HepG2 (cell line): ENCODE measurements at regions not wholly inside any gene's neighbourhood (a gene's known extent, or its start where the extent isn't known, plus 50 kb on each side); places are given as distances from the start of the nearest gene placed in this dataset.

Experiments used
- ATAC-seq: fragments of 200-7000 bp; cut with Tn5 transposase; 3 replicates; pipeline ENCODE4 v1.9.1; 2020; ENCODE audit warnings: mild to moderate bottlenecking, moderate library complexity
- BruUV-seq: library from RNA; stranded (reverse); fragments of 400-500 nt; replicated peaks from 2 replicates; lab custom pipeline; 2021; lab: Mats Ljungman, UMichigan
- CTCF ChIA-PET: fragments of 300-600 bp; formaldehyde crosslinking; extraction: SDS; loops from one replicate; lab custom pipeline; 2021; ENCODE audit warnings: low total read pairs, inconsistent platforms, low intra/inter-chr PET ratio; lab: Yijun Ruan, JAX
- POLR2A ChIA-PET: fragments of 350-600 bp; sonication (Branson Sonifier 250); formaldehyde crosslinking; loops from one replicate; lab custom pipeline; 2020; ENCODE audit warnings: antibody characterized with exemption, inconsistent platforms; lab: Yijun Ruan, JAX
- DNase-seq: peaks from one replicate; pipeline ENCODE4 v3.0.0-alpha.2; 2015; ENCODE audit warnings: low spot score
- FAIRE-seq: peaks from 3 replicates; lab custom pipeline; 2011; peaks lifted over from hg19 to GRCh38; lab: Jason Lieb, UNC
- H2AFZ ChIP-seq: one replicate; pipeline ENCODE4 v1.6.1; 2011; ENCODE audit warnings: low read length, inconsistent platforms
- H3K27ac ChIP-seq: fragments of 300-600 bp; 3 replicates; pipeline ENCODE4 v1.8.0; 2011; ENCODE audit warnings: mixed run types, mild to moderate bottlenecking, mixed read lengths, low read length, inconsistent platforms; ENCODE audit not compliant: insufficient read depth; ENCODE audit errors: extremely low read length
- H3K27me3 ChIP-seq, 2 experiments: fragments of 200-600 bp in 1 of 2; 2 replicates in 1 of 2; 3 replicates in 1 of 2; pipeline versions ENCODE4 v1.6.0 to v1.8.0; 2011; ENCODE audit warnings: low read length in 2 of 2, mild to moderate bottlenecking in 2 of 2, moderate library complexity in 2 of 2, inconsistent platforms in 1 of 2; ENCODE audit not compliant: insufficient read depth in 2 of 2, control insufficient read depth in 1 of 2
- H3K36me3 ChIP-seq, 2 experiments: fragments of 200-600 bp in 1 of 2; replicated peaks in 1 of 2; 2 replicates in 1 of 2; 3 replicates in 1 of 2; pipeline versions ENCODE4 v1.5.1 to v1.8.0; 2011; ENCODE audit warnings: low read length in 2 of 2, inconsistent platforms in 1 of 2; ENCODE audit not compliant: insufficient read depth in 2 of 2, control insufficient read depth in 1 of 2
- H3K4me1 ChIP-seq: 2 replicates; pipeline ENCODE4 v1.5.1; 2012; ENCODE audit warnings: low read length, inconsistent platforms; ENCODE audit not compliant: insufficient read depth
- H3K4me2 ChIP-seq: 2 replicates; pipeline ENCODE4 v1.6.0; 2011; ENCODE audit warnings: low read depth, low read length, inconsistent platforms
- H3K4me3 ChIP-seq, 3 experiments: fragments of 200-600 bp in 1 of 3; sonication (generic), shearing (Covaris generic) in 1 of 3; replicated peaks in 1 of 3; 2 replicates each; pipeline ENCODE4 v1.5.1; 2011 to 2016; ENCODE audit warnings: low read length in 3 of 3, inconsistent platforms in 2 of 3, low read depth in 2 of 3, mild to moderate bottlenecking in 2 of 3, control low read depth in 1 of 3, mixed read lengths in 1 of 3; ENCODE audit not compliant: insufficient read depth in 1 of 3
- H3K79me2 ChIP-seq: one replicate; pipeline ENCODE4 v1.6.1; 2011; ENCODE audit warnings: low read length, inconsistent platforms; ENCODE audit not compliant: insufficient read depth
- H3K9ac ChIP-seq: 2 replicates; pipeline ENCODE4 v1.6.0; 2011; ENCODE audit warnings: mild to moderate bottlenecking, low read depth, low read length, inconsistent platforms; ENCODE audit not compliant: insufficient read depth
- H3K9me3 ChIP-seq: 2 replicates; pipeline ENCODE4 v1.5.1; 2012; ENCODE audit warnings: mild to moderate bottlenecking, low read length
- H4K20me1 ChIP-seq: 2 replicates; pipeline ENCODE4 v1.6.0; 2011; ENCODE audit warnings: inconsistent platforms, mild to moderate bottlenecking, low read length, moderate library complexity; ENCODE audit not compliant: insufficient read depth
- GMEB1 ChIP-seq: sonication (generic); formaldehyde crosslinking; IDR thresholded peaks from 2 replicates; pipeline ENCODE4 v1.5.1; 2020; ENCODE audit warnings: missing genetic modification reagents, mild to moderate bottlenecking, borderline replicate concordance
- MEIS2 ChIP-seq: sonication (generic); formaldehyde crosslinking; IDR thresholded peaks from 2 replicates; pipeline ENCODE4 v1.9.0; 2021; ENCODE audit warnings: mild to moderate bottlenecking, missing genetic modification reagents
- NFKB2 ChIP-seq: sonication (generic); formaldehyde crosslinking; IDR thresholded peaks from 2 replicates; pipeline ENCODE4 v1.4.0; 2020; ENCODE audit warnings: missing genetic modification reagents, borderline replicate concordance
- SIN3B ChIP-seq: fragments of 150-350 bp; IDR thresholded peaks from 2 replicates; pipeline ENCODE4 v1.6.1; 2014; ENCODE audit warnings: low read length
- ZBTB1 ChIP-seq: sonication (generic); formaldehyde crosslinking; IDR thresholded peaks from 2 replicates; pipeline ENCODE4 v1.4.0; 2020; ENCODE audit warnings: missing genetic modification reagents, borderline replicate concordance
- ZBTB38 ChIP-seq: sonication (generic); formaldehyde crosslinking; IDR thresholded peaks from 2 replicates; pipeline ENCODE4 v1.5.1; 2020; ENCODE audit warnings: mild to moderate bottlenecking, missing genetic modification reagents
- ZC3H13 ChIP-seq: sonication (generic); formaldehyde crosslinking; IDR thresholded peaks from 2 replicates; pipeline ENCODE4 v1.8.1; 2023; ENCODE audit warnings: mild to moderate bottlenecking, missing genetic modification reagents, moderate library complexity
- ZNF225 ChIP-seq: sonication (generic); formaldehyde crosslinking; IDR thresholded peaks from 2 replicates; pipeline ENCODE4 v1.4.0; 2020; ENCODE audit warnings: mild to moderate bottlenecking, missing genetic modification reagents
- ZSCAN22 ChIP-seq: sonication (generic); formaldehyde crosslinking; IDR thresholded peaks from 2 replicates; pipeline ENCODE4 v1.4.0; 2020; ENCODE audit warnings: mild to moderate bottlenecking, missing genetic modification reagents
- WGBS: methylation state at CpG from one replicate; pipeline ENCODE4 v1.1.6; 2017; ENCODE audit warnings: low lambda C conversion rate; 5-methylcytosine and 5-hydroxymethylcytosine counted together
- in situ Hi-C: cut with HindIII; loops from 2 replicates; pipeline ENCODE4 v1.10.0; 2017; ENCODE audit warnings: low pct_unique_long_range_greater_than_20kb; ENCODE audit not compliant: extremely low pct_ligation_motif_present
- intact Hi-C: fragments of 100-400 bp; cut with micrococcal nuclease; formaldehyde crosslinking; loops from one replicate; pipeline ENCODE4 v1.10.0; 2022; ENCODE audit not compliant: unreplicated experiment
- TF ChIP-seq, protein P1 (sequence below): sonication (generic); formaldehyde crosslinking; IDR thresholded peaks from 2 replicates; pipeline ENCODE4 v1.4.0; 2020; ENCODE audit warnings: missing genetic modification reagents
- TF ChIP-seq, protein P2 (sequence below): sonication (generic); formaldehyde crosslinking; IDR thresholded peaks from 2 replicates; pipeline ENCODE4 v1.4.0; 2020; ENCODE audit warnings: missing genetic modification reagents, borderline replicate concordance
- TF ChIP-seq, protein P3 (sequence below): sonication (generic); formaldehyde crosslinking; IDR thresholded peaks from 2 replicates; pipeline ENCODE4 v1.5.1; 2020; ENCODE audit warnings: mild to moderate bottlenecking, missing genetic modification reagents, moderate library complexity

DNA sequence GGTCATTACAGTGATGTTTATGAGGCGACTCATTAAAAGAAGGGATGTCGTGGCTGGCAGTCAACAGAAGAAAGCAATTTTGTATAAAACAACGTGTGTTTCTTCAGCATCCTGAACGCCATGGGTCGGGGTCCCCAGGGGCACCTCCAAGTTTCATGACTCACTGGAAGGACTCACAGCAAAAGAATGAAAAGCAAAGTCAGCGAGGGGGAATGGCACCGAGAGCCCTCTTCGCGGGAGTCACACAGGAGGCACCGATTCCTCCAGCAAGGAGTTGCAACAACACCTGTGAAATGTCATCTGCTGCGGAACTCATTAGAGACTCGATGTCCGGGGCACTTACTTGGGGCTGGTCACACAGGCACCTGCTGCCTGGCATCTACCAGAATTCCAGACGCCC lies 130.7 kb upstream of the PEG3 start:
- no peaks in the 10 kb centered on the region for H4K20me1 ChIP-seq
- CTCF ChIA-PET, result no interaction called here
- H3K9ac ChIP-seq, result no peak overlapping the region
- no peak for FAIRE-seq
- no peak overlapping the region for H3K4me2 ChIP-seq
- no peak overlapping the region for H2AFZ ChIP-seq
- WGBS, result 93% methylated on average over 13 of the region's 14 CpGs
- no peak overlapping the region for H3K4me3 ChIP-seq
- DNase-seq, result no peak
- in situ Hi-C loops (no loop called here), intact Hi-C loops (loop anchor here (10.0 kb wide), 1 partner anchor 56 kb away; no protein-coding TSS in a partner anchor)
- no peaks in the 10 kb centered on the region for H3K79me2 ChIP-seq
- no peaks in the 10 kb centered on the region for H3K9me3 ChIP-seq
- peaks cover 97% of the 10 kb centered on the region for H3K4me1 ChIP-seq
- BruUV-seq, result no TSS peak
- no peaks in the 10 kb centered on the region for H3K27me3 ChIP-seq
- H3K36me3 ChIP-seq, result no peaks in the 10 kb centered on the region
- ATAC-seq, result no peak
- H3K27ac ChIP-seq, result peak overlapping the region; percentile 9
- POLR2A ChIA-PET, result no interaction called here
- TF ChIP-seq ZBTB38 (CRISPR knock-in tag) (peak; percentile 55; the same call in 1 of the 2 replicates), ZSCAN22 (CRISPR knock-in tag) (no peak), MEIS2 (CRISPR knock-in tag) (no peak), ZBTB1 (no peak), GMEB1 (no peak), ZC3H13 (CRISPR knock-in tag) (no peak), SIN3B (no peak), ZNF225 (CRISPR knock-in tag) (no peak), NFKB2 (CRISPR knock-in tag) (no peak)
- TF ChIP-seq, protein P1, sequence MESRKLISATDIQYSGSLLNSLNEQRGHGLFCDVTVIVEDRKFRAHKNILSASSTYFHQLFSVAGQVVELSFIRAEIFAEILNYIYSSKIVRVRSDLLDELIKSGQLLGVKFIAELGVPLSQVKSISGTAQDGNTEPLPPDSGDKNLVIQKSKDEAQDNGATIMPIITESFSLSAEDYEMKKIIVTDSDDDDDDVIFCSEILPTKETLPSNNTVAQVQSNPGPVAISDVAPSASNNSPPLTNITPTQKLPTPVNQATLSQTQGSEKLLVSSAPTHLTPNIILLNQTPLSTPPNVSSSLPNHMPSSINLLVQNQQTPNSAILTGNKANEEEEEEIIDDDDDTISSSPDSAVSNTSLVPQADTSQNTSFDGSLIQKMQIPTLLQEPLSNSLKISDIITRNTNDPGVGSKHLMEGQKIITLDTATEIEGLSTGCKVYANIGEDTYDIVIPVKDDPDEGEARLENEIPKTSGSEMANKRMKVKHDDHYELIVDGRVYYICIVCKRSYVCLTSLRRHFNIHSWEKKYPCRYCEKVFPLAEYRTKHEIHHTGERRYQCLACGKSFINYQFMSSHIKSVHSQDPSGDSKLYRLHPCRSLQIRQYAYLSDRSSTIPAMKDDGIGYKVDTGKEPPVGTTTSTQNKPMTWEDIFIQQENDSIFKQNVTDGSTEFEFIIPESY (CRISPR knock-in tag), result peak; percentile 63
- TF ChIP-seq, protein P2, sequence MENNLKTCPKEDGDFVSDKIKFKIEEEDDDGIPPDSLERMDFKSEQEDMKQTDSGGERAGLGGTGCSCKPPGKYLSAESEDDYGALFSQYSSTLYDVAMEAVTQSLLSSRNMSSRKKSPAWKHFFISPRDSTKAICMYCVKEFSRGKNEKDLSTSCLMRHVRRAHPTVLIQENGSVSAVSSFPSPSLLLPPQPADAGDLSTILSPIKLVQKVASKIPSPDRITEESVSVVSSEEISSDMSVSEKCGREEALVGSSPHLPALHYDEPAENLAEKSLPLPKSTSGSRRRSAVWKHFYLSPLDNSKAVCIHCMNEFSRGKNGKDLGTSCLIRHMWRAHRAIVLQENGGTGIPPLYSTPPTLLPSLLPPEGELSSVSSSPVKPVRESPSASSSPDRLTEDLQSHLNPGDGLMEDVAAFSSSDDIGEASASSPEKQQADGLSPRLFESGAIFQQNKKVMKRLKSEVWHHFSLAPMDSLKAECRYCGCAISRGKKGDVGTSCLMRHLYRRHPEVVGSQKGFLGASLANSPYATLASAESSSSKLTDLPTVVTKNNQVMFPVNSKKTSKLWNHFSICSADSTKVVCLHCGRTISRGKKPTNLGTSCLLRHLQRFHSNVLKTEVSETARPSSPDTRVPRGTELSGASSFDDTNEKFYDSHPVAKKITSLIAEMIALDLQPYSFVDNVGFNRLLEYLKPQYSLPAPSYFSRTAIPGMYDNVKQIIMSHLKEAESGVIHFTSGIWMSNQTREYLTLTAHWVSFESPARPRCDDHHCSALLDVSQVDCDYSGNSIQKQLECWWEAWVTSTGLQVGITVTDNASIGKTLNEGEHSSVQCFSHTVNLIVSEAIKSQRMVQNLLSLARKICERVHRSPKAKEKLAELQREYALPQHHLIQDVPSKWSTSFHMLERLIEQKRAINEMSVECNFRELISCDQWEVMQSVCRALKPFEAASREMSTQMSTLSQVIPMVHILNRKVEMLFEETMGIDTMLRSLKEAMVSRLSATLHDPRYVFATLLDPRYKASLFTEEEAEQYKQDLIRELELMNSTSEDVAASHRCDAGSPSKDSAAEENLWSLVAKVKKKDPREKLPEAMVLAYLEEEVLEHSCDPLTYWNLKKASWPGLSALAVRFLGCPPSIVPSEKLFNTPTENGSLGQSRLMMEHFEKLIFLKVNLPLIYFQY (CRISPR knock-in tag), result no peak
- TF ChIP-seq, protein P3, sequence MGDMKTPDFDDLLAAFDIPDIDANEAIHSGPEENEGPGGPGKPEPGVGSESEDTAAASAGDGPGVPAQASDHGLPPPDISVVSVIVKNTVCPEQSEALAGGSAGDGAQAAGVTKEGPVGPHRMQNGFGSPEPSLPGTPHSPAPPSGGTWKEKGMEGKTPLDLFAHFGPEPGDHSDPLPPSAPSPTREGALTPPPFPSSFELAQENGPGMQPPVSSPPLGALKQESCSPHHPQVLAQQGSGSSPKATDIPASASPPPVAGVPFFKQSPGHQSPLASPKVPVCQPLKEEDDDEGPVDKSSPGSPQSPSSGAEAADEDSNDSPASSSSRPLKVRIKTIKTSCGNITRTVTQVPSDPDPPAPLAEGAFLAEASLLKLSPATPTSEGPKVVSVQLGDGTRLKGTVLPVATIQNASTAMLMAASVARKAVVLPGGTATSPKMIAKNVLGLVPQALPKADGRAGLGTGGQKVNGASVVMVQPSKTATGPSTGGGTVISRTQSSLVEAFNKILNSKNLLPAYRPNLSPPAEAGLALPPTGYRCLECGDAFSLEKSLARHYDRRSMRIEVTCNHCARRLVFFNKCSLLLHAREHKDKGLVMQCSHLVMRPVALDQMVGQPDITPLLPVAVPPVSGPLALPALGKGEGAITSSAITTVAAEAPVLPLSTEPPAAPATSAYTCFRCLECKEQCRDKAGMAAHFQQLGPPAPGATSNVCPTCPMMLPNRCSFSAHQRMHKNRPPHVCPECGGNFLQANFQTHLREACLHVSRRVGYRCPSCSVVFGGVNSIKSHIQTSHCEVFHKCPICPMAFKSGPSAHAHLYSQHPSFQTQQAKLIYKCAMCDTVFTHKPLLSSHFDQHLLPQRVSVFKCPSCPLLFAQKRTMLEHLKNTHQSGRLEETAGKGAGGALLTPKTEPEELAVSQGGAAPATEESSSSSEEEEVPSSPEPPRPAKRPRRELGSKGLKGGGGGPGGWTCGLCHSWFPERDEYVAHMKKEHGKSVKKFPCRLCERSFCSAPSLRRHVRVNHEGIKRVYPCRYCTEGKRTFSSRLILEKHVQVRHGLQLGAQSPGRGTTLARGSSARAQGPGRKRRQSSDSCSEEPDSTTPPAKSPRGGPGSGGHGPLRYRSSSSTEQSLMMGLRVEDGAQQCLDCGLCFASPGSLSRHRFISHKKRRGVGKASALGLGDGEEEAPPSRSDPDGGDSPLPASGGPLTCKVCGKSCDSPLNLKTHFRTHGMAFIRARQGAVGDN (CRISPR knock-in tag), result peak; percentile 23; the same call in 1 of the 2 replicates
